Activated CD8-positive, alpha-beta memory T cell treated with anti-CD3 and anti-CD28 coated beads, Interleukin-2, amount 10 ng/mL, durations not matched to agents 7 days and 5 days (primary cell): ENCODE measurements at regions not wholly inside any gene's neighbourhood (a gene's known extent, or its start where the extent isn't known, plus 50 kb on each side); places are given as distances from the start of the nearest gene placed in this dataset.

Experiments used
- ATAC-seq: fragments of 150-1000 bp; cut with Tn5 transposase; one replicate; pipeline ENCODE4 v1.10.0; 2021; ENCODE audit warnings: moderate library complexity
- CTCF ChIA-PET: fragments of 350-600 bp; sonication (Branson Sonifier 250); formaldehyde crosslinking; loops from one replicate; lab custom pipeline; 2021; ENCODE audit warnings: antibody characterized with exemption; lab: Charles Lee
- DNase-seq: peaks from one replicate; pipeline ENCODE4 v3.0.0-alpha.2; 2020
- H3K27ac Mint-ChIP-seq: one replicate; pipeline ENCODE4 v1.8.0; 2021; ENCODE audit warnings: mild to moderate bottlenecking, mixed read lengths
- H3K27me3 Mint-ChIP-seq: one replicate; pipeline ENCODE4 v1.8.0; 2021; ENCODE audit warnings: mixed read lengths
- H3K36me3 Mint-ChIP-seq: one replicate; pipeline ENCODE4 v1.8.0; 2021; ENCODE audit warnings: mild to moderate bottlenecking, mixed read lengths
- H3K4me1 Mint-ChIP-seq: one replicate; pipeline ENCODE4 v1.8.0; 2021; ENCODE audit warnings: mixed read lengths
- H3K4me3 Mint-ChIP-seq: one replicate; pipeline ENCODE4 v1.8.0; 2021; ENCODE audit warnings: mild to moderate bottlenecking, moderate library complexity, mixed read lengths
- H3K9me3 Mint-ChIP-seq: one replicate; pipeline ENCODE4 v1.8.0; 2022; ENCODE audit warnings: low read depth, mixed read lengths

GRCh38 chr4:24108567-24108966, 218.7 kb upstream of the PPARGC1A start:
- DNase-seq (no peak), ATAC-seq (no peak)
- H3K4me3 Mint-ChIP-seq, result no peak overlapping the region
- no peaks in the 10 kb centered on the region for H3K4me1 Mint-ChIP-seq
- H3K27me3 Mint-ChIP-seq, result no peaks in the 10 kb centered on the region
- H3K27ac Mint-ChIP-seq, result no peak overlapping the region
- H3K36me3 Mint-ChIP-seq, result no peaks in the 10 kb centered on the region
- H3K9me3 Mint-ChIP-seq, result peaks cover 3% of the 10 kb centered on the region
- CTCF ChIA-PET, result no interaction called here

DNA sequence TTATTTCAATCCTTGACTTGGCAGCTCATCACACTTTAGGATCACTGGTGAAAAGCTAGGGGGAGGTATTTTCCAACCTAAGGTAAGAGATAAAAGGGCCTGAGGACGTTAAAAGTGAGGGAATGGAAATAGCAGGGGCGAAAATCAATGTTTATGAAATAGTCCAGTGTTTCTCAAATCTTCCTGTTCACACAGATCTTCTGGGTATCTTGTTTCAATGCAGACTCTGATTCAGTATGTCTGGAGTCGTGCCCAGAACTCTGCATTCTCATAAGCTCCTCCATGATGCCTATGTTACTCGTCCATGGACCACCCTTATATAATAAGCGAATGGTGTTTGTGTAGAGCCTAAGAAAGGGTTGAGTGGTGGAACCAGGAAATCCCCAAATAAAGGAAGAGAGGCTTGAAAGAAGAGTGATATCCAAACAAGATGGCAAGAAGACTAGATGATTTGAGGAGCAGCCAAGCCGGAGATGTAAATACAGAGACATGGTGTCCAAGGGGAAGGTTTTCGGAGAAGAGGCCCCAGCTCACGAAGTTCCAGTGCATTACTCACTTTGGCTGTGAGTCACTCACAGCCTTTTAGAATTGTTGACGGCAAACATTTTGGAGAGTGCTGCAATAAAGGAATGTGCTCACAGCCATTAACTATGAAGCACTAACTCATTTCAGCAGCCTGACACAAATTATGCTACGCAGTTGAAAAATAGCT, 215.6 kb upstream of the PPARGC1A start:
- H3K27ac Mint-ChIP-seq, result no peak overlapping the region
- CTCF ChIA-PET, result no interaction called here
- H3K4me1 Mint-ChIP-seq, result no peaks in the 10 kb centered on the region
- H3K36me3 Mint-ChIP-seq, result no peaks in the 10 kb centered on the region
- H3K4me3 Mint-ChIP-seq, result no peak overlapping the region
- ATAC-seq (no peak), DNase-seq (no peak)
- no peaks in the 10 kb centered on the region for H3K9me3 Mint-ChIP-seq
- H3K27me3 Mint-ChIP-seq, result no peaks in the 10 kb centered on the region

DNA sequence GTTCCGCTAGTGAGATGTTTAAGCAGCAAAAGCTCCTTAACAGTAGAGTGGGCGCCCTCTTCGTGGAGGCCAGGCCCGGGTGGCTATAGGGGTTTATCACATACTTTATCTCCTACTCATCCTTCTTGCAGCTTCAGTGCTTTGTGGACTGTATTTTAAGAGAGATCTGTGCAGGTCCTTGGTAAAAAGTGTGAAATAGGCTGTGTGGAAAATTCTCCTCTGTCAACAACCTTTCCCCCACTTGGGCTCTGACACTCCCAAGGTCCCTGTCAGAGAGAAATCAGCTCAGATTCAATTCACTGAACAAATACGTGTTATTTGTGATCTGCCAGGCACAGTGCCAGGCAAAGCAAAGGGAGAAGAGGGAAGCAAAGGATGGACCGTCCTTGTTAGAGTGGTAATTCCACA, 214.3 kb upstream of the PPARGC1A start:
- Mint-ChIP-seq H3K4me1 (no peaks in the 10 kb centered on the region), H3K9me3 (no peaks in the 10 kb centered on the region), H3K27ac (no peak overlapping the region), H3K4me3 (no peak overlapping the region), H3K27me3 (no peaks in the 10 kb centered on the region), H3K36me3 (no peaks in the 10 kb centered on the region)
- CTCF ChIA-PET, result no interaction called here
- ATAC-seq, result no peak
- DNase-seq, result no peak

DNA sequence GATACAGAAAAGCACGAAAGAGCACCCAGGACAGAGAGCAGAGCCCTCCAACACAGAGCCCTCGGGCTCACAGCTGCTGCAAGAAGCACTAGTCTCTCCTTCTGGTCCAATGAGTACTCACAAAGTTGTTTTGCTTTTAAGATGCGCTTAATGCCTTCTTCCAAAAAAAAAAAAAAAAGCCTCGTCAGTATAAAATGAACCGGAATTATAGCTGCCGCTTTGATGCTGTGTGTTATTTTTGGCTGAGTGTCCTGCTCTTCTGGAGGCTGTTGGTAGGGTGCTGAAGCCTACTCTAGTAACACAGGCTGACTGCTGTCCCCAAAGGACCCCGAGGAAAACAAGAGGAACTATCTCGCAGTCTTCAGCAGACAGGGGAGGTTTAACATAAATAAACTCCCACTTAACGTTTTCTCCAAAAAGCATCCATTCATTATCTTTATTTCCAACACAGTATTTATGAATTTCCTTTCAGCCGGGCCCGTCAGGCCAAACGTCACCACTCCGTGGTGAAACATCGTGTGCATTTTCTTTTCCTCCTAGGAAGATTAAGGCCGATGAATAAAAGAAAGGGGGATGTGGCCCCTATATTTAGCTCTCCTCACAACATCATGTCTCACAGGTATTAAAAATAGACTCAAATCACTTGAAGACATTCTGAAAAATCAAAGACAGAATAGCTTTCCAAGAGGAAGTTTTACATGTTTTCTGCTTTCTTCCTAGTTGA, 213.7 kb upstream of the PPARGC1A start:
- Mint-ChIP-seq H3K4me3 (no peak overlapping the region), H3K27ac (no peak overlapping the region), H3K36me3 (no peaks in the 10 kb centered on the region), H3K9me3 (no peaks in the 10 kb centered on the region), H3K4me1 (no peaks in the 10 kb centered on the region), H3K27me3 (no peaks in the 10 kb centered on the region)
- CTCF ChIA-PET, result interaction anchor here (0.5 kb wide), 1 partner anchor 91 kb away, joined by 4 read pairs; no protein-coding TSS in a partner anchor
- ATAC-seq (no peak), DNase-seq (no peak)

GRCh38 chr4:24102621-24103020, 212.8 kb upstream of the PPARGC1A start:
- ATAC-seq, result no peak
- H3K9me3 Mint-ChIP-seq, result no peaks in the 10 kb centered on the region
- no peaks in the 10 kb centered on the region for H3K36me3 Mint-ChIP-seq
- DNase-seq, result no peak
- H3K27ac Mint-ChIP-seq, result no peak overlapping the region
- no peak overlapping the region for H3K4me3 Mint-ChIP-seq
- H3K27me3 Mint-ChIP-seq, result no peaks in the 10 kb centered on the region
- CTCF ChIA-PET, result no interaction called here
- H3K4me1 Mint-ChIP-seq, result no peaks in the 10 kb centered on the region

DNA sequence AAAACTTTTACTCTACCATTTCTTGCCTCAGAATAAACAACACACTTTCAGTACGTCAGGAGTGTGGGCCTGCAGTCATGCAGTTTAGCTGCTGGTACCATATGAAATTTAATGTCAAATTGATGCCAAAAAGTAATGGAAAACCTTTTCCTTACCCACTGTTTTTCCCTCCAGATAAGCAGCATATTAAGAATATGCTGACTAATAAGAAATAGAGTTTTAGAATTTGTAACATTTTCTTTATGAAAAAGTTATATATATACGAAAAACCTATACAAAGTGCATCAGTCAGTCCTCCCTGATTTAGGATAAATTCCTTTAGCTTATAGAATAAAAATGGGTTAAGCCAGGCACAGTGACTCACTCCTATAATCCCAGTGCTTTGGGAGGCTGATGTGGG, 206.8 kb upstream of the PPARGC1A start:
- Mint-ChIP-seq H3K36me3 (no peaks in the 10 kb centered on the region), H3K4me1 (no peaks in the 10 kb centered on the region), H3K9me3 (no peaks in the 10 kb centered on the region), H3K27me3 (no peaks in the 10 kb centered on the region), H3K27ac (no peak overlapping the region), H3K4me3 (no peak overlapping the region)
- CTCF ChIA-PET, result no interaction called here
- no peak for DNase-seq
- no peak for ATAC-seq

GRCh38 chr4:24094726-24095125, 204.9 kb upstream of the PPARGC1A start:
- no peak overlapping the region for H3K4me3 Mint-ChIP-seq
- DNase-seq (no peak), ATAC-seq (no peak)
- H3K27me3 Mint-ChIP-seq, result no peaks in the 10 kb centered on the region
- H3K36me3 Mint-ChIP-seq, result no peaks in the 10 kb centered on the region
- H3K9me3 Mint-ChIP-seq, result no peaks in the 10 kb centered on the region
- CTCF ChIA-PET, result no interaction called here
- H3K4me1 Mint-ChIP-seq, result no peaks in the 10 kb centered on the region
- no peak overlapping the region for H3K27ac Mint-ChIP-seq

DNA sequence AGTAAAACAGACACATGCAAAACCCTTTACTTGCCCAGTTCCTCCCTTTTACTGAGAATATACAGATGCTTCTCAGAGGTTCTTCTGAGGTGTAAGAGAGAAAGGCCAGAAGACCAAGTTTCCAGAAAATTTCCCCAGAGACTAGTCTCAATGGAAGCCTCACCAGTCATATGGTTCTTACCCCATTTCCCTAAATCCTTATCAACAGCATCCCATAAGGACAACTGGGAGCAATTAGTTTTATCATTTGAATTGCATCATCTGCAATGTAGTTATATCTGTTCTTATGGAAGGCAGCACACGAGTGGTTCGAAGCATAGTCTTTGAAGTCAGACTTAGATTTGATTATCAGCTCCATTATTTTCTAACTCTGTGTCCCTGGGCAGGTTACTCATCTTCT, 203.6 kb upstream of the PPARGC1A start:
- CTCF ChIA-PET, result no interaction called here
- peaks cover 3% of the 10 kb centered on the region for H3K9me3 Mint-ChIP-seq
- no peak overlapping the region for H3K27ac Mint-ChIP-seq
- no peak overlapping the region for H3K4me3 Mint-ChIP-seq
- H3K4me1 Mint-ChIP-seq, result no peaks in the 10 kb centered on the region
- no peaks in the 10 kb centered on the region for H3K36me3 Mint-ChIP-seq
- ATAC-seq (no peak), DNase-seq (no peak)
- no peaks in the 10 kb centered on the region for H3K27me3 Mint-ChIP-seq

DNA sequence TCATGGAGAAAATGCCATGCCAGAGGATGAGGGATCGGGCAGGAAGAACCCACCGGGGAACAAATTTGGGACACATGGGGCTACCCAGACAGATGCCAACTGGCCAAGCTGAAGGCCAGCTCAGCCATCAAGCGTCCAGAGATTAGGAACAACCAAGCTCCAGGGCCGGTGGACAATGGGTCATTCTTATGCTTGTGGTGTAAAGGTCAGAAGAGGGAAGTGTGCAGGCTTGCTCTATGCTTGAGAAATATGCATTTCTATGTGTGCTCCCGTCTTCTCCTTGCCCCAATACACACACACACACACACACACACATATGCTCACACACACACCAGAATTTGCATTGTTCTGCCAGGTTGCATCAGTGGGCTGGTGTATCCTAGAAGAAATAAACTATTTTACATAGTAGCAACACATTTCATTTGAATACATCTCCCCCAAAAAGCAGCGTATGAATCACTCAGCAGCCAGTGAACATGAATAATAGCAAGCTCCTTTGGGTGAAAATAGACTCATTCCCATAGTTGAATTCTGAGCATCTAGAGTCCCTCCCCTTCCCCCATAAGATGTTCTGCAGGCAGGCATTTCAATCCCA, 201.9 kb upstream of the PPARGC1A start:
- Mint-ChIP-seq H3K4me3 (no peak overlapping the region), H3K4me1 (no peaks in the 10 kb centered on the region), H3K27me3 (no peaks in the 10 kb centered on the region), H3K36me3 (no peaks in the 10 kb centered on the region), H3K9me3 (peaks cover 3% of the 10 kb centered on the region), H3K27ac (no peak overlapping the region)
- ATAC-seq (no peak), DNase-seq (no peak)
- CTCF ChIA-PET, result no interaction called here

DNA sequence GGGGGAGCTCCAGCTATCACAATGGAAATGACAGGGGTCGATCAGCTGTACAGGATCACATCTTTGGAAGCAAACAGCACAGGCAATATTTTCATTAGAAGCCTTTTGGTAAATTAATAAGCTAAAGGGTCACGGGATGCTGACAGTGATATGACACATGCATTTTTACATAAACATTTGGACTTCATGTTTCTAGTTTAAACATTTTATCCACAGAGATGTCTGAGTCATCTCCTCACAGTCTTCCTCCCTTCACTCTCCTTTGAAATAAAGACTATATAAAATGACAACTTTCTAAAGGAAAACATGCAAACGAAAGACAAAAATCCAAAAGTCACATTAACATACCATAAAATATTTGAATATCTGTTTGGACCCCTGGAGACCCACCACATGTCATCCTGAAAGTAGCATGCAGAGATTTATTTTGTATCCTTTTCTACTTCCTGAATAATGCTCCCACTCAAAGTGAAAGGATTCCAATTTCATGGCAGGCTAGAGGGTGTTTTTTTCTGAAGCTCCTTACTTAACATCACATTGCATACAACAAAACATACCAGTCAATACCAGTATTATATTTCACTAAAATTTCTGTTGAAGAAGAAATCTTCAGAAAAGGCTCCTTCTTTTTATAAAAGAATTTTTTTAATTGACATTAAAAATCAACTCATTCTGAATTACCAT, 200.1 kb upstream of the PPARGC1A start:
- Mint-ChIP-seq H3K9me3 (peaks cover 3% of the 10 kb centered on the region), H3K27ac (no peak overlapping the region), H3K4me3 (no peak overlapping the region), H3K27me3 (no peaks in the 10 kb centered on the region), H3K36me3 (no peaks in the 10 kb centered on the region), H3K4me1 (no peaks in the 10 kb centered on the region)
- DNase-seq (no peak), ATAC-seq (no peak)
- CTCF ChIA-PET, result no interaction called here

- Mint-ChIP-seq H3K4me3 (no peak overlapping the region), H3K27me3 (no peaks in the 10 kb centered on the region), H3K36me3 (no peaks in the 10 kb centered on the region), H3K9me3 (peaks cover 2% of the 10 kb centered on the region), H3K27ac (no peak overlapping the region), H3K4me1 (no peaks in the 10 kb centered on the region)
- ATAC-seq (no peak), DNase-seq (no peak)
- CTCF ChIA-PET, result no interaction called here
Measured at GRCh38 chr4:24080871-24081270, 191.0 kb upstream of the PPARGC1A start.

DNA sequence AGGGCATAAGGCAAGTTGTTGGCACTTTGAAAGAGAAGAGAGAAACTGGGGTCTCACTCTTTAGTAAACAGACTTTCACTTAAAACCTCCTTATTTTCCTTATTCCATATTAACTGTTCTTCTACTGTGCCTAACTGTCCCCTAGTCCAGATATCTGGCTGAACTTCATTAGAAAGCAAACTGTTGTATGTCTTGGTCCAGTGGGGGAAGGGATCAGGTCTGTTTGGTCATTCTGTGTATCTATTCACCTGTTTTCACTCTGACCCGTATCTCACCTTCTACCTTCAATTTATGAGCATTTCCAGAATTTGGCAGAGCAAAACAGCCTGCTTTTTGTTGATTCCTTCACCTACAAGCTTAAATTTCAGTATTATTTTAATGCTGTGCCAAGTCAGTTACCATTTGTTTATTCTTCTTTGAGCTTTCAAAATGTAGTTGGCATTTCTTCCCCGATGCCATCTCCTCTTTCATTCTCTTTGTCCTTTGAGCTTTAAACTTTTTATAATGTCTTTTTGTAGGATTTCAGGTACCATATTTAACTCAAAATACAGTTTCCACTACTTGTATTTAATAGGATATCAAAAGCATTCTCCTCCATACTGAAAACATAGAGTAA, 188.6 kb upstream of the PPARGC1A start:
- Mint-ChIP-seq H3K4me1 (no peaks in the 10 kb centered on the region), H3K27ac (no peak overlapping the region), H3K4me3 (no peak overlapping the region), H3K27me3 (no peaks in the 10 kb centered on the region), H3K36me3 (no peaks in the 10 kb centered on the region), H3K9me3 (peaks cover 4% of the 10 kb centered on the region)
- CTCF ChIA-PET, result no interaction called here
- ATAC-seq (no peak), DNase-seq (no peak)

DNA sequence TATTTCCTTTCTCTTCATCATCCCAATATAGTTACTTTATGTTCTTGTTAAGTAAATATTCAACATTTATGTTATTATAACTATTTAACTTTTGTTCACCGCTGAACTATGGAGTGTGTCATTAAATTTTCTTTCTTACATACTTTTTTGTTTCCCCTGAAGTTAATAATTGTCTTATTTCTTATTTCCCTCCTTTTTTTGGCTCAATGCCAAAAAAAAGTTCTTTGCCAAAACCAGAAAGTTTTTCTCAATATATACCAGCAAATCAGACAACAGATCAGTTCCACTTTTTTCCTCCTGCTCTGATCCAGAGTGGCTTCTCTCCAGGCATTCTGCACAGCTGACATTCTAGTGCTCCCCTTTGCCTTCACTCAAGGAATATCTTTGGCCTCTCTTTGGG, 187.0 kb upstream of the PPARGC1A start:
- H3K4me3 Mint-ChIP-seq, result no peak overlapping the region
- H3K36me3 Mint-ChIP-seq, result no peaks in the 10 kb centered on the region
- H3K27ac Mint-ChIP-seq, result no peak overlapping the region
- no peaks in the 10 kb centered on the region for H3K4me1 Mint-ChIP-seq
- ATAC-seq (no peak), DNase-seq (no peak)
- H3K9me3 Mint-ChIP-seq, result peaks cover 4% of the 10 kb centered on the region
- CTCF ChIA-PET, result no interaction called here
- H3K27me3 Mint-ChIP-seq, result no peaks in the 10 kb centered on the region
